ENCODE measurements at regions not wholly inside any gene's neighbourhood (a gene's known extent, or its start where the extent isn't known, plus 50 kb on each side); places are given as distances from the start of the nearest gene placed in this dataset.

DNA sequence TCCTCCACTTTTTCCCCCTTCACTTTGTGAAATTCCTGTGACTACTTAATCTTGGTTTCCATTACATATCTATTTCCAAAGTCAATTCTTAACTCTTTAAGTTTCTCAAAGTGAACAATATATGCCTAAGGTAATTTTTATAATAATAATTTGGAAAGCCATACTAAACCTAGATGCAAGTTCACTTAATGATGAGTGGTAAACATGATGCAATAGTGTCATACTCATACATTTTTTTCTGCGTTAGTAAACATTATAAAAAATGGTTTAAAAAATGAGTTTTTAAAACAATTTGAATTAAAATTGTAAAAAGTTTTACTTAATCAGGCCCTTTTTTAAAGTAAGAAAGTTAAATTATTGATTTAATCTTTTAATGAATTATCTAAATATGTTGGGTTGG, 659.4 kb upstream of the FZD8 start:
- no peak overlapping the region for H3K4me3 ChIP-seq (ENCODE audit: low read length in 2 of 2)
- no peak overlapping the region for H3K27ac ChIP-seq (ENCODE audit: low read depth in 2 of 2, low read length in 2 of 2)
- H3K9me3 ChIP-seq (ENCODE audit: control insufficient read depth in 2 of 2, low read length in 2 of 2), result no peaks in the 10 kb centered on the region
- H3K9ac ChIP-seq (ENCODE audit: low read depth in 1 of 2, low read length in 2 of 2), result no peak overlapping the region
- H3K27me3 ChIP-seq (ENCODE audit: control insufficient read depth in 2 of 2, insufficient read depth in 2 of 2, low read length in 2 of 2), result no peaks in the 10 kb centered on the region
- no peaks in the 10 kb centered on the region for H3K4me1 ChIP-seq (ENCODE audit: control insufficient read depth in 2 of 2, insufficient read depth in 2 of 2, low read length in 2 of 2)
- H3K36me3 ChIP-seq (ENCODE audit: control insufficient read depth in 2 of 2, insufficient read depth in 2 of 2, low read length in 2 of 2), result no peaks in the 10 kb centered on the region

DNA sequence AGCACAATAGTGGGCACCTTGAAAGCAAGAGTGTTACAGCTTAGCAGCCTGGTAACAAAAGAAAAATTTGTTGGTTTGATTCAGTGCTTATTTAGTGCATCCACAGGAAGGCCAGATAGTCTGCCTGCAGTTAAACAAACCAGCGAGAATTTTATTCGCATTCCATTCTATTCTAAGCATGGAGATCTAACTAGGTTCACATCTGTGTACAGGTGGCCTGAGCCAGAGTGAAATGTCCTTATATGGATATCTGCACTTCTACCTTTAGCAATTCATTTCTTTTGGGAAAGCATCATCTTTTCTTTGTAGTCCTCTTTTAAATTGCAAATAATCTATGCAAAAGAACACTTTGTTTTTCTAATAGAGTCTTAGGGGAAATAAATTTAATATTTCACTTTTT, 659.0 kb upstream of the FZD8 start:
- no peaks in the 10 kb centered on the region for H3K36me3 ChIP-seq (ENCODE audit: control insufficient read depth in 2 of 2, insufficient read depth in 2 of 2, low read length in 2 of 2)
- H3K27ac ChIP-seq (ENCODE audit: low read depth in 2 of 2, low read length in 2 of 2), result no peak overlapping the region
- H3K27me3 ChIP-seq (ENCODE audit: control insufficient read depth in 2 of 2, insufficient read depth in 2 of 2, low read length in 2 of 2), result no peaks in the 10 kb centered on the region
- H3K4me1 ChIP-seq (ENCODE audit: control insufficient read depth in 2 of 2, insufficient read depth in 2 of 2, low read length in 2 of 2), result no peaks in the 10 kb centered on the region
- H3K9ac ChIP-seq (ENCODE audit: low read depth in 1 of 2, low read length in 2 of 2), result no peak overlapping the region
- H3K9me3 ChIP-seq (ENCODE audit: control insufficient read depth in 2 of 2, low read length in 2 of 2), result peaks cover 0 to under 1% of the 10 kb centered on the region in 2 donors
- H3K4me3 ChIP-seq (ENCODE audit: low read length in 2 of 2), result no peak overlapping the region

DNA sequence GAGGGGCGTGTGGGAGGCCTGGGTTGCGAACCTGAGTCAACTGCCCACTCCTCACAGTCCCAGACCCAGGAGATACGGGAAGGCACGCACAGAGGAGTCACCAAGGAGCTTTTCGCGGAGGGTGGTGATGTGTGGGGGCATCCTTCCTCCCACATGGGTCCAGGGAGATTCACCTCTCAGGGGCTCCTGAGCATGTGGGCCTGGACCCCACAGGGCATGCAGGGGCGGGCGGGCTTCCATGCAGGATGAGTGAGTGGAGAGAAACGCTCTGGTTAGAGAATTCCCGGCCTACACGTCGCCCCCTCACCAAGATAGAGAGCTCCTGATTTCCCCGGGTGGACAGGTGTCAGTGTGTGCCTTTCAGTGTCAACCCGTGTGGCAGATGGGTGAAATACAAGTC, 641.7 kb upstream of the FZD8 start:
- Histone ChIP-seq H3K27ac (ENCODE audit: low read depth in 2 of 2, low read length in 2 of 2) (no peak overlapping the region), H3K9ac (ENCODE audit: low read depth in 1 of 2, low read length in 2 of 2) (no peak overlapping the region), H3K27me3 (ENCODE audit: control insufficient read depth in 2 of 2, insufficient read depth in 2 of 2, low read length in 2 of 2) (no peaks in the 10 kb centered on the region), H3K9me3 (ENCODE audit: control insufficient read depth in 2 of 2, low read length in 2 of 2) (peaks cover 0 to 4% of the 10 kb centered on the region in 2 donors), H3K4me3 (ENCODE audit: low read length in 2 of 2) (no peak overlapping the region), H3K36me3 (ENCODE audit: control insufficient read depth in 2 of 2, insufficient read depth in 2 of 2, low read length in 2 of 2) (no peaks in the 10 kb centered on the region), H3K4me1 (ENCODE audit: control insufficient read depth in 2 of 2, insufficient read depth in 2 of 2, low read length in 2 of 2) (no peaks in the 10 kb centered on the region)

DNA sequence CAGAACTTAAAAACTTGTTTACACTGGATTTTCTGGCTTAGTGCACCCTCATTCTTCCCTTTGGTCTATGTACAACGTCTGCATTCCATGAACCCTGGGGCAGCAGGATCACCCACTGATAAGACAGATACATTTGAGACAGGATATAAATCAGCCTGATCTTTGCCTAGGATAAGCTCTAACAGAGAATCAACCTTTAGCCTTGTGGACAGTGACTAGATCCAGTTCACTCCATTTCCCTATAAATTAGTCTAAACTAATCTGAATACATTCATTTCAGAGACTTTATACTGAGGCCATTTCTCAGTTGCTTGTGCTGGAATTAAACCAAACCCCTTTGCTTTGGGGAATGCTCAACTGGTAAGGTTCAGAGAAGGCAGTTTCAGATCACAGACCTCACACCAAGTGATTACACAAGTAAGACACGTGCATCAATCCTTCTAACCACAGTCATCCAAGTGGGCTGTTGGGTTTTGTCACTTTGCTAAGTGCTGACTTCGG, 639.8 kb upstream of the FZD8 start:
- Histone ChIP-seq H3K4me1 (ENCODE audit: control insufficient read depth in 2 of 2, insufficient read depth in 2 of 2, low read length in 2 of 2) (no peaks in the 10 kb centered on the region), H3K27ac (ENCODE audit: low read depth in 2 of 2, low read length in 2 of 2) (no peak overlapping the region), H3K36me3 (ENCODE audit: control insufficient read depth in 2 of 2, insufficient read depth in 2 of 2, low read length in 2 of 2) (no peaks in the 10 kb centered on the region), H3K27me3 (ENCODE audit: control insufficient read depth in 2 of 2, insufficient read depth in 2 of 2, low read length in 2 of 2) (no peaks in the 10 kb centered on the region), H3K9ac (ENCODE audit: low read depth in 1 of 2, low read length in 2 of 2) (no peak overlapping the region), H3K9me3 (ENCODE audit: control insufficient read depth in 2 of 2, low read length in 2 of 2) (no peaks in the 10 kb centered on the region), H3K4me3 (ENCODE audit: low read length in 2 of 2) (no peak overlapping the region)

DNA sequence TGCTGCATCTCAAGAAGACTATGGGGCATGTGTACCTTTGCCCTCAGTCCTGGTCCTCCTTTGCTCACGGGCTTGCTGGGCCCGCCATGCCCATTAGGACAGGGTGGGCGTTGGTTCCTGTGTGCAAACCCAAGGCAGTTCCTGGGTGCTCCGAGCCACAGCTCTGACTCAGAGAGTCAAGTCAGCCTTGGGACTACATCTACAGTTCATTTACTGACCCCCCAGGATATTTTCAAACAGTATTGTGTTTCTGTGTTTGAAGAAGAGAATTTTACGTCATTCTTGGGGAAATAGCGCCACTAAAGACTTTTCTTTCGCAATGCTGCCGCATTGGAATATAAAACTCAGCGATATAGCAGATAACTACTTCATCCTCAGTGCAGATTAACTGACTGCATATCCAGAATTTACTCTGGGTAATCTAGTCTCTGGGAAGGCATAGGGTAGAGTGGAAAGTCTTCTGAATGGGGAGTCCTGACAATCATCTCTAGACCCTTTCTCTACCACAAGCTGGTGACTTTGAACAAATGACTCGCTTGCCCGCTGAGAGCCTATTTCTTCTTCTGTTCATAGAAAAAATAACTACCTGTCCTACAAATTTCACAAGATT, 638.9 kb upstream of the FZD8 start:
- Histone ChIP-seq H3K36me3 (ENCODE audit: control insufficient read depth in 2 of 2, insufficient read depth in 2 of 2, low read length in 2 of 2) (no peaks in the 10 kb centered on the region), H3K9ac (ENCODE audit: low read depth in 1 of 2, low read length in 2 of 2) (no peak overlapping the region), H3K27ac (ENCODE audit: low read depth in 2 of 2, low read length in 2 of 2) (no peak overlapping the region), H3K9me3 (ENCODE audit: control insufficient read depth in 2 of 2, low read length in 2 of 2) (no peaks in the 10 kb centered on the region), H3K27me3 (ENCODE audit: control insufficient read depth in 2 of 2, insufficient read depth in 2 of 2, low read length in 2 of 2) (no peaks in the 10 kb centered on the region), H3K4me3 (ENCODE audit: low read length in 2 of 2) (no peak overlapping the region), H3K4me1 (ENCODE audit: control insufficient read depth in 2 of 2, insufficient read depth in 2 of 2, low read length in 2 of 2) (no peaks in the 10 kb centered on the region)

DNA sequence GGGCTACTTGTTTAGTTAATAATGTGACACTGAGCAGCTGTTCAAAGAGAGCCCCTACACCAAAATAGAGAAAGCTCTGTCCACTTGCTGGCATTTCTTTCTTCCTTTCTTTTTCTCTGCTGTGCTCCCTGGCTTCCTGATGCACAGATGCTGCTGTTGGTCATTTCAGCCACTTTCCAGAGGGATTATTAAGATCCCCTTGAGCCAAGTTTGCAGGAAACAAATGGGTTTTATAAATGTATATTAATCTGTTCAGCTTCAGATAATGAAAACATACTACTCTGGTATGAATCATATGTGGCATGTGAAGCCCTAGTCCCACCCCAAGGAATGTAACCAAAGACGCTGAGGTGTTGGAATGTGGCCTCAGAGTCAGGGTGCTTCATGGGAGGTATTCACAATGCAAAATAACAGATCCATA, 638.2 kb upstream of the FZD8 start:
- Histone ChIP-seq H3K9me3 (ENCODE audit: control insufficient read depth in 2 of 2, low read length in 2 of 2) (no peaks in the 10 kb centered on the region), H3K27ac (ENCODE audit: low read depth in 2 of 2, low read length in 2 of 2) (no peak overlapping the region), H3K4me3 (ENCODE audit: low read length in 2 of 2) (no peak overlapping the region), H3K27me3 (ENCODE audit: control insufficient read depth in 2 of 2, insufficient read depth in 2 of 2, low read length in 2 of 2) (no peaks in the 10 kb centered on the region), H3K36me3 (ENCODE audit: control insufficient read depth in 2 of 2, insufficient read depth in 2 of 2, low read length in 2 of 2) (no peaks in the 10 kb centered on the region), H3K4me1 (ENCODE audit: control insufficient read depth in 2 of 2, insufficient read depth in 2 of 2, low read length in 2 of 2) (no peaks in the 10 kb centered on the region), H3K9ac (ENCODE audit: low read depth in 1 of 2, low read length in 2 of 2) (no peak overlapping the region)

DNA sequence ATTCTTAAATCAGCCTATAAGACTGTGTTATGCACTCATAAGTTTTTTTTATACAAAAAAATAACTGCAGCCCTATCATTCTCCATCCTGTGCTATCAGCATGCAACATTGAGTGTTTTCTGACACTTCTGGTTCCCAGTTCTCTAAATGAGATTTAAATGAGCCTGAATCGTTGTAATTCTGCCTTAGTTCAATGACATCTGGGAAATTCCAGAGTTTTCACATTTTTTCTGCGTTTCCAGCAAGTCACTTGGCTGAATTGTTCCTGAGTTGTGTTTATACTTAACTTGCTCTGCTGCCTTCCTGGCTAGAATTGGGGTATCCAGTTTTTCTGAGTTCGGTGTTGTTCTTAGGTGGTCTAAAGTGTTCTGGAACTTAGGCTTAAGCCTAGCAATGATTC, 636.1 kb upstream of the FZD8 start:
- Histone ChIP-seq H3K27me3 (ENCODE audit: control insufficient read depth in 2 of 2, insufficient read depth in 2 of 2, low read length in 2 of 2) (no peaks in the 10 kb centered on the region), H3K27ac (ENCODE audit: low read depth in 2 of 2, low read length in 2 of 2) (no peak overlapping the region), H3K36me3 (ENCODE audit: control insufficient read depth in 2 of 2, insufficient read depth in 2 of 2, low read length in 2 of 2) (no peaks in the 10 kb centered on the region), H3K9me3 (ENCODE audit: control insufficient read depth in 2 of 2, low read length in 2 of 2) (no peaks in the 10 kb centered on the region), H3K4me1 (ENCODE audit: control insufficient read depth in 2 of 2, insufficient read depth in 2 of 2, low read length in 2 of 2) (no peaks in the 10 kb centered on the region), H3K4me3 (ENCODE audit: low read length in 2 of 2) (no peak overlapping the region), H3K9ac (ENCODE audit: low read depth in 1 of 2, low read length in 2 of 2) (no peak overlapping the region)

DNA sequence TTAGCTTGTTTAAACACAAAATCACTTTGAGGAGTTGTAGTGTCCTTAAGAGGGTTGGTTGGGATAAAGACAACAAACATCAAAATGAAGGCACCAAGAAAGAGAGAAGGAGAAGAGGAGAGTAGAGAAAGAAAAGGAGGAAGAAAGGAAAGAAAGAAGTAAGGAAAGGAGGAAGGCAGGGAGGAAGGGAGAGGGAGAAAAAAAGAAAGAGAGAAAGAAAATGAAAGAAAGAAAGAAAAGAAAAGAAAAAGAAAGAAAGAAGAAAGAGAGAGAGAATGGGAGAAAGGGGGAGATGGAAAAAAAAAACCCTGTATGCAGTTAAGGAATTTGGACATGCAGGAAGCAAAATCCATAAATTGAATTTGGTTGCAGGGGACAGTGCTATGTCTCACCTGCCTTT, 635.4 kb upstream of the FZD8 start:
- no peak overlapping the region for H3K9ac ChIP-seq (ENCODE audit: low read depth in 1 of 2, low read length in 2 of 2)
- no peaks in the 10 kb centered on the region for H3K27me3 ChIP-seq (ENCODE audit: control insufficient read depth in 2 of 2, insufficient read depth in 2 of 2, low read length in 2 of 2)
- H3K36me3 ChIP-seq (ENCODE audit: control insufficient read depth in 2 of 2, insufficient read depth in 2 of 2, low read length in 2 of 2), result no peaks in the 10 kb centered on the region
- no peaks in the 10 kb centered on the region for H3K9me3 ChIP-seq (ENCODE audit: control insufficient read depth in 2 of 2, low read length in 2 of 2)
- no peaks in the 10 kb centered on the region for H3K4me1 ChIP-seq (ENCODE audit: control insufficient read depth in 2 of 2, insufficient read depth in 2 of 2, low read length in 2 of 2)
- H3K4me3 ChIP-seq (ENCODE audit: low read length in 2 of 2), result no peak overlapping the region
- no peak overlapping the region for H3K27ac ChIP-seq (ENCODE audit: low read depth in 2 of 2, low read length in 2 of 2)

DNA sequence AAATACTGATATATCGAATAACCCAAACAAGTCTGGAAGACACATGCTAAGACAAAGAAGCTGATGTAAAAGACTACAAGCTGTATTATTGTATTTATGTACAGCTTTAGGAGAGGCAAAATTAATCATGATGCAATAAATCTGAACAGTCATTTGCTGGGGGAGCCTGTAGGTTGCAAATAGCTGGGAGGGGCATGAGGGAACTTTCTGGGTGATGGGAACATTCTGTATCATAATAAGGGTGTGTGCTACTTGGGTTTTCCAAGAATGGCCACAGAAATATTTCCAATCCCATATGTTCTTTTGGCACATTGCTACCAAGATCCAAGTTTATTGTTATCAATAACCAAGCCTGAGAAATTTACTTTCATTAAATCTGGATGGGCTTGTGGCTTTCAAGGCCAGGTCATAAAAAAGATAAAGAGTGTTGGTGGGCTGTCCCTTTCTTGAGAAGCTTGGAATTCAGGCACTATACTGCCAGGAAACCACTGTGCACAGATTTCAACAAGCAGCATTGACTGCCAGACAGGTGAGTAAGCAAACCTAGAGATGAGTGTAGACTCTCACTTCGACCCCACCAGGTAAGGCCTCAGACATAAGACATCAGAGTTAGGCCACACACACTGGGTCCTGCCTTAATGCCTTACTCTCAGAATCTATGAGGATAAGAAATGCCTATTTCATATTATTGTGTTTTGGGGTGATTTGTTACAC, 629.7 kb upstream of the FZD8 start:
- Histone ChIP-seq H3K27ac (ENCODE audit: low read depth in 2 of 2, low read length in 2 of 2) (no peak overlapping the region), H3K36me3 (ENCODE audit: control insufficient read depth in 2 of 2, insufficient read depth in 2 of 2, low read length in 2 of 2) (no peaks in the 10 kb centered on the region), H3K9ac (ENCODE audit: low read depth in 1 of 2, low read length in 2 of 2) (no peak overlapping the region), H3K4me1 (ENCODE audit: control insufficient read depth in 2 of 2, insufficient read depth in 2 of 2, low read length in 2 of 2) (no peaks in the 10 kb centered on the region), H3K9me3 (ENCODE audit: control insufficient read depth in 2 of 2, low read length in 2 of 2) (no peaks in the 10 kb centered on the region), H3K4me3 (ENCODE audit: low read length in 2 of 2) (no peak overlapping the region), H3K27me3 (ENCODE audit: control insufficient read depth in 2 of 2, insufficient read depth in 2 of 2, low read length in 2 of 2) (no peaks in the 10 kb centered on the region)

DNA sequence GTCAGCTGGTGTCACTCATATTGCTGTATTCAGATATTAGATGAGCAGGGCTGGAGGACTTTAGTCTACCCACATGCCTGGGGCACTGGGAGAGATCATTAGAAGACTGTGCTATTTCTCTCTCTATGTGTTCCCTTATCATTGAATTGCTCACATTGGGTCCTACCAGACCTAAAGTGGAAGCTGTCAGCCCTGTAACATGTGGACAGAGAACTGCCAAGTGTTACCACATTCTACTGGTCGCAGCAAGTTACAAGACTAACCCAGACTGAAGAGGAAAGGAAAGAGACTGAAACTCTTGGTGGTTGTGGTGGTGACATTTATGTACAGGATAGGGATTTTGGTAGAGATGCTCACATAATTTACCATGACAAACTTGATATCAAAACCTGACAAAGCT, 627.1 kb upstream of the FZD8 start:
- no peak overlapping the region for H3K27ac ChIP-seq (ENCODE audit: low read depth in 2 of 2, low read length in 2 of 2)
- H3K4me1 ChIP-seq (ENCODE audit: control insufficient read depth in 2 of 2, insufficient read depth in 2 of 2, low read length in 2 of 2), result no peaks in the 10 kb centered on the region
- no peaks in the 10 kb centered on the region for H3K36me3 ChIP-seq (ENCODE audit: control insufficient read depth in 2 of 2, insufficient read depth in 2 of 2, low read length in 2 of 2)
- H3K27me3 ChIP-seq (ENCODE audit: control insufficient read depth in 2 of 2, insufficient read depth in 2 of 2, low read length in 2 of 2), result no peaks in the 10 kb centered on the region
- H3K9me3 ChIP-seq (ENCODE audit: control insufficient read depth in 2 of 2, low read length in 2 of 2), result no peaks in the 10 kb centered on the region
- no peak overlapping the region for H3K9ac ChIP-seq (ENCODE audit: low read depth in 1 of 2, low read length in 2 of 2)
- H3K4me3 ChIP-seq (ENCODE audit: low read length in 2 of 2), result no peak overlapping the region
